ENCODE measurements at regions not wholly inside any gene's neighbourhood (a gene's known extent, or its start where the extent isn't known, plus 50 kb on each side); places are given as distances from the start of the nearest gene placed in this dataset.

GRCh38 chr3:5437783-5438323 is 250.3 kb downstream of the EDEM1 start:
- peaks cover 0 to 5% (median 0%) of the 10 kb centered on the region in 4 donors for H3K9me3 ChIP-seq
- H3K4me3 ChIP-seq, result no peak overlapping the region
- H3K27ac ChIP-seq (replicated peaks in 1 of 4), result no peak overlapping the region
- 43% methylated on average over 3 of the region's 3 CpGs for WGBS
- DNase-seq (ENCODE audit: extremely low spot score), result no peak
- no peak for TF ChIP-seq POLR2AphosphoS5 (IDR thresholded peaks at IDR 0.05)
- no peak for TF ChIP-seq CTCF (IDR thresholded peaks at IDR 0.05)
- H3K4me1 ChIP-seq, result no peaks in the 10 kb centered on the region
- intact Hi-C loops (cut with DNase I), result no loop called here
- H3K36me3 ChIP-seq, result no peaks in the 10 kb centered on the region
- no peaks in the 10 kb centered on the region for H3K27me3 ChIP-seq

GRCh38 chr3:5441401-5441800 is 253.9 kb downstream of the EDEM1 start:
- TF ChIP-seq EP300 (IDR thresholded peaks at IDR 0.05) (no peak), POLR2A (IDR thresholded peaks at IDR 0.05; ENCODE audit: low read depth) (no peak), CTCF (IDR thresholded peaks at IDR 0.05) (no peak), POLR2AphosphoS5 (IDR thresholded peaks at IDR 0.05) (no peak)
- no peak overlapping the region for H3K4me3 ChIP-seq
- H3K27me3 ChIP-seq, result no peaks in the 10 kb centered on the region
- 92% methylated on average over 1 of the region's 1 CpG for WGBS
- DNase-seq (ENCODE audit: extremely low spot score), result no peak
- intact Hi-C loops (cut with DNase I), result no loop called here
- no peaks in the 10 kb centered on the region for H3K4me1 ChIP-seq
- H3K27ac ChIP-seq (replicated peaks in 1 of 4), result no peak overlapping the region
- H3K36me3 ChIP-seq, result no peaks in the 10 kb centered on the region
- H3K9me3 ChIP-seq, result peaks cover 0 to 5% (median 0%) of the 10 kb centered on the region in 4 donors

- no peak for TF ChIP-seq EP300 (IDR thresholded peaks at IDR 0.05)
- no peak for TF ChIP-seq POLR2A (IDR thresholded peaks at IDR 0.05; ENCODE audit: low read depth)
- no peak for TF ChIP-seq POLR2AphosphoS5 (IDR thresholded peaks at IDR 0.05)
- TF ChIP-seq CTCF (IDR thresholded peaks at IDR 0.05), result no peak
- Histone ChIP-seq H3K9me3 (peaks cover 0 to 5% (median 0%) of the 10 kb centered on the region in 4 donors), H3K4me1 (no peaks in the 10 kb centered on the region), H3K4me3 (no peak overlapping the region), H3K27ac (replicated peaks in 1 of 4) (no peak overlapping the region), H3K36me3 (no peaks in the 10 kb centered on the region), H3K27me3 (no peaks in the 10 kb centered on the region)
- WGBS, result 85% methylated on average over 3 of the region's 4 CpGs
- intact Hi-C loops (cut with DNase I), result no loop called here
- no peak for DNase-seq (ENCODE audit: extremely low spot score)
These were observed 254.7 kb downstream of the EDEM1 start for GRCh38 chr3:5442106-5442785.

- Histone ChIP-seq H3K36me3 (no peaks in the 10 kb centered on the region), H3K27me3 (no peaks in the 10 kb centered on the region), H3K4me3 (no peak overlapping the region), H3K4me1 (no peaks in the 10 kb centered on the region), H3K9me3 (peaks cover 0 to 5% (median 0%) of the 10 kb centered on the region in 4 donors), H3K27ac (replicated peaks in 1 of 4) (no peak overlapping the region)
- TF ChIP-seq POLR2A (IDR thresholded peaks at IDR 0.05; ENCODE audit: low read depth), result no peak
- no peak for DNase-seq (ENCODE audit: extremely low spot score)
- intact Hi-C loops (cut with DNase I), result no loop called here
These were observed 255.3 kb downstream of the EDEM1 start for GRCh38 chr3:5442786-5443138.

- Histone ChIP-seq H3K27me3 (no peaks in the 10 kb centered on the region), H3K4me1 (no peaks in the 10 kb centered on the region), H3K36me3 (no peaks in the 10 kb centered on the region), H3K9me3 (peaks cover 0 to 8% (median 0%) of the 10 kb centered on the region in 4 donors), H3K27ac (replicated peaks in 1 of 4) (no peak overlapping the region), H3K4me3 (no peak overlapping the region)
- 56% methylated on average over 2 of the region's 2 CpGs for WGBS
- no peak for TF ChIP-seq POLR2AphosphoS5 (IDR thresholded peaks at IDR 0.05)
- TF ChIP-seq EP300 (IDR thresholded peaks at IDR 0.05), result no peak
- TF ChIP-seq CTCF (IDR thresholded peaks at IDR 0.05), result no peak
- TF ChIP-seq POLR2A (IDR thresholded peaks at IDR 0.05; ENCODE audit: low read depth), result no peak
- intact Hi-C loops (cut with DNase I), result no loop called here
- no peak for DNase-seq (ENCODE audit: extremely low spot score)
These were observed 256.7 kb downstream of the EDEM1 start for GRCh38 chr3:5444253-5444652.
